SK-N-SH treated with all-trans-retinoic acid at 6 μM for 48 hours (cell line): ENCODE measurements at regions not wholly inside any gene's neighbourhood (a gene's known extent, or its start where the extent isn't known, plus 50 kb on each side); places are given as distances from the start of the nearest gene placed in this dataset.

ENCODE experiments used
- ATAC-seq: fragments of 200-7000 bp; cut with Tn5 transposase; 3 replicates; pipeline ENCODE4 v1.9.1; 2020; ENCODE audit warnings: mild to moderate bottlenecking, moderate library complexity
- BACH2 ChIP-seq: fragments of 250-450 bp; sonication (Bioruptor Pico); IDR thresholded peaks from 2 replicates; pipeline ENCODE4 v1.9.0; 2021; ENCODE audit warnings: mild to moderate bottlenecking, borderline replicate concordance
- CSDC2 ChIP-seq: fragments of 250-450 bp; sonication (Bioruptor Pico); IDR thresholded peaks from 2 replicates; pipeline ENCODE4 v1.5.0; 2020; ENCODE audit warnings: mild to moderate bottlenecking, moderate library complexity
- ESRRG ChIP-seq: fragments of 250-450 bp; sonication (Bioruptor Pico); IDR thresholded peaks from 2 replicates; pipeline ENCODE4 v1.6.1; 2021; ENCODE audit warnings: mild to moderate bottlenecking
- GLIS3 ChIP-seq: fragments of 250-450 bp; sonication (Bioruptor Pico); IDR thresholded peaks from 2 replicates; pipeline ENCODE4 v1.5.0; 2020; ENCODE audit warnings: mild to moderate bottlenecking, moderate library complexity
- ISL1 ChIP-seq: fragments of 250-450 bp; sonication (Bioruptor Pico); IDR thresholded peaks from 2 replicates; pipeline ENCODE4 v2.1.2; 2022; ENCODE audit warnings: mild to moderate bottlenecking, moderate library complexity
- OSR1 ChIP-seq: fragments of 250-450 bp; sonication (Bioruptor Pico); IDR thresholded peaks from 2 replicates; pipeline ENCODE4 v1.8.0; 2022; ENCODE audit warnings: moderate library complexity, mild to moderate bottlenecking, inconsistent platforms
- PPARA ChIP-seq: fragments of 250-450 bp; sonication (Bioruptor Pico); IDR thresholded peaks from 2 replicates; pipeline ENCODE4 v1.5.0; 2020; ENCODE audit warnings: mild to moderate bottlenecking, borderline replicate concordance
- RARB ChIP-seq: fragments of 250-450 bp; sonication (Bioruptor Pico); IDR thresholded peaks from 2 replicates; pipeline ENCODE4 v1.8.0; 2021; ENCODE audit warnings: mild to moderate bottlenecking, moderate library complexity
- SNAI2 ChIP-seq: fragments of 250-450 bp; sonication (Bioruptor Pico); IDR thresholded peaks from 2 replicates; pipeline ENCODE4 v1.5.0; 2020; ENCODE audit warnings: mild to moderate bottlenecking, moderate library complexity
- TCF4 ChIP-seq: fragments of 250-450 bp; sonication (Bioruptor Pico); IDR thresholded peaks from 2 replicates; pipeline ENCODE4 v1.8.0; 2021; ENCODE audit warnings: mild to moderate bottlenecking, moderate library complexity, borderline replicate concordance
- TOX ChIP-seq: fragments of 250-450 bp; sonication (Bioruptor Pico); IDR thresholded peaks from 2 replicates; pipeline ENCODE4 v1.8.0; 2021; ENCODE audit warnings: mild to moderate bottlenecking, moderate library complexity, borderline replicate concordance
- TSHZ2 ChIP-seq: fragments of 250-450 bp; sonication (Bioruptor Pico); IDR thresholded peaks from 2 replicates; pipeline ENCODE4 v1.5.0; 2020; ENCODE audit warnings: mild to moderate bottlenecking, moderate library complexity
- ZC3H10 ChIP-seq: fragments of 250-450 bp; sonication (Bioruptor Pico); IDR thresholded peaks from 2 replicates; pipeline ENCODE4 v1.5.1; 2021; ENCODE audit warnings: mild to moderate bottlenecking, moderate library complexity
- ZFP3 ChIP-seq: fragments of 250-450 bp; sonication (Bioruptor Pico); IDR thresholded peaks from 2 replicates; pipeline ENCODE4 v1.5.0; 2020; ENCODE audit warnings: mild to moderate bottlenecking, moderate library complexity
- ZFP30 ChIP-seq: fragments of 450-650 bp; formaldehyde crosslinking; IDR thresholded peaks from 2 replicates; pipeline ENCODE4 v1.5.0; 2022; ENCODE audit warnings: mild to moderate bottlenecking, moderate library complexity
- ZNF565 ChIP-seq: fragments of 450-650 bp; formaldehyde crosslinking; conservative IDR thresholded peaks from 2 replicates; pipeline ENCODE4 v1.5.0; 2020; ENCODE audit warnings: low read depth, mild to moderate bottlenecking, moderate library complexity
- ZNF70 ChIP-seq: fragments of 450-650 bp; formaldehyde crosslinking; IDR thresholded peaks from 2 replicates; pipeline ENCODE4 v1.5.0; 2020; ENCODE audit warnings: mild to moderate bottlenecking, moderate library complexity
- ZNF8 ChIP-seq: fragments of 450-650 bp; formaldehyde crosslinking; IDR thresholded peaks from 2 replicates; pipeline ENCODE4 v1.5.0; 2020; ENCODE audit warnings: mild to moderate bottlenecking, moderate library complexity
- TF ChIP-seq, protein P1 (sequence below): fragments of 250-450 bp; sonication (Bioruptor Pico); IDR thresholded peaks from 2 replicates; pipeline ENCODE4 v1.5.1; 2020; ENCODE audit warnings: low read depth, mild to moderate bottlenecking, moderate library complexity
- TF ChIP-seq, protein P2 (sequence below): fragments of 250-450 bp; sonication (Bioruptor Pico); IDR thresholded peaks from 2 replicates; pipeline ENCODE4 v1.8.0; 2020; ENCODE audit warnings: mild to moderate bottlenecking, moderate library complexity, borderline replicate concordance
- TF ChIP-seq, protein P3 (sequence below): fragments of 250-450 bp; sonication (Bioruptor Pico); IDR thresholded peaks from 2 replicates; pipeline ENCODE4 v1.5.1; 2021; ENCODE audit warnings: mild to moderate bottlenecking, moderate library complexity

- TF ChIP-seq, protein P1, sequence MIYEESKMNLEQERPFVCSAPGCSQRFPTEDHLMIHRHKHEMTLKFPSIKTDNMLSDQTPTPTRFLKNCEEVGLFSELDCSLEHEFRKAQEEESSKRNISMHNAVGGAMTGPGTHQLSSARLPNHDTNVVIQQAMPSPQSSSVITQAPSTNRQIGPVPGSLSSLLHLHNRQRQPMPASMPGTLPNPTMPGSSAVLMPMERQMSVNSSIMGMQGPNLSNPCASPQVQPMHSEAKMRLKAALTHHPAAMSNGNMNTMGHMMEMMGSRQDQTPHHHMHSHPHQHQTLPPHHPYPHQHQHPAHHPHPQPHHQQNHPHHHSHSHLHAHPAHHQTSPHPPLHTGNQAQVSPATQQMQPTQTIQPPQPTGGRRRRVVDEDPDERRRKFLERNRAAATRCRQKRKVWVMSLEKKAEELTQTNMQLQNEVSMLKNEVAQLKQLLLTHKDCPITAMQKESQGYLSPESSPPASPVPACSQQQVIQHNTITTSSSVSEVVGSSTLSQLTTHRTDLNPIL (CRISPR knock-in tag) = no peak
- TF ChIP-seq ISL1 (CRISPR knock-in tag) = no peak
- TF ChIP-seq PPARA (CRISPR knock-in tag) = no peak
- no peak for TF ChIP-seq SNAI2
- TF ChIP-seq ZFP3 = no peak
- TF ChIP-seq ZC3H10 = no peak
- no peak for TF ChIP-seq OSR1 (CRISPR knock-in tag)
- no peak for TF ChIP-seq ZNF565 (CRISPR knock-in tag)
- no peak for TF ChIP-seq RARB (CRISPR knock-in tag)
- TF ChIP-seq, protein P2, sequence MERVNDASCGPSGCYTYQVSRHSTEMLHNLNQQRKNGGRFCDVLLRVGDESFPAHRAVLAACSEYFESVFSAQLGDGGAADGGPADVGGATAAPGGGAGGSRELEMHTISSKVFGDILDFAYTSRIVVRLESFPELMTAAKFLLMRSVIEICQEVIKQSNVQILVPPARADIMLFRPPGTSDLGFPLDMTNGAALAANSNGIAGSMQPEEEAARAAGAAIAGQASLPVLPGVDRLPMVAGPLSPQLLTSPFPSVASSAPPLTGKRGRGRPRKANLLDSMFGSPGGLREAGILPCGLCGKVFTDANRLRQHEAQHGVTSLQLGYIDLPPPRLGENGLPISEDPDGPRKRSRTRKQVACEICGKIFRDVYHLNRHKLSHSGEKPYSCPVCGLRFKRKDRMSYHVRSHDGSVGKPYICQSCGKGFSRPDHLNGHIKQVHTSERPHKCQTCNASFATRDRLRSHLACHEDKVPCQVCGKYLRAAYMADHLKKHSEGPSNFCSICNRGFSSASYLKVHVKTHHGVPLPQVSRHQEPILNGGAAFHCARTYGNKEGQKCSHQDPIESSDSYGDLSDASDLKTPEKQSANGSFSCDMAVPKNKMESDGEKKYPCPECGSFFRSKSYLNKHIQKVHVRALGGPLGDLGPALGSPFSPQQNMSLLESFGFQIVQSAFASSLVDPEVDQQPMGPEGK (CRISPR knock-in tag) = no peak
- no peak for TF ChIP-seq ZNF70 (CRISPR knock-in tag)
- no peak for TF ChIP-seq ESRRG (CRISPR knock-in tag)
- TF ChIP-seq TCF4 (CRISPR knock-in tag) = no peak
- TF ChIP-seq ZFP30 (CRISPR knock-in tag) = no peak
- TF ChIP-seq GLIS3 (CRISPR knock-in tag) = no peak
- no peak for ATAC-seq
Measured at GRCh38 chr10:78574547-78574946, 494.2 kb upstream of the ZMIZ1 start.

DNA sequence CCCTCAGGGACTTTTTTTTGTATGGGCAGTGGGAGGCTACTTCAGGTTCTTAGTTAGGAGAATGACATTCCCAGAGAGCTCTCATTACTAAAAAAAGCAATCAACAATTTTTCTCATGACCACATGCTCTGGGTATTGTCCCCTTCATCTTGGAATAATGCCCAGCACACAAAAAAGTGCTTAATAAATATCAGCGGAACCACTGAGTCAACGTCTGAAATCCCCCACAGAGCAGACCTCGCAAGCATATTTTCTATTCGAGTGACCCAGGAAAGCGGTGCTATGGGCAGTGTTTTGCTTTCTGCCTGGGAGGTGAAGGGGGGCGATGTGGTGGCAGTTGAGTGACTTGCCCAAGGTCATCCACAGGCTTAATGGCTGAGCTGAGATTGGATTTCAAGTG lies 493.4 kb upstream of the ZMIZ1 start:
- no peak for TF ChIP-seq TCF4 (CRISPR knock-in tag)
- TF ChIP-seq ISL1 (CRISPR knock-in tag) = no peak
- no peak for TF ChIP-seq BACH2 (CRISPR knock-in tag)
- TF ChIP-seq ZNF565 (CRISPR knock-in tag) = no peak
- no peak for TF ChIP-seq ESRRG (CRISPR knock-in tag)
- no peak for TF ChIP-seq ZNF70 (CRISPR knock-in tag)
- TF ChIP-seq, protein P1 (CRISPR knock-in tag) = no peak
- no peak for TF ChIP-seq PPARA (CRISPR knock-in tag)
- TF ChIP-seq GLIS3 (CRISPR knock-in tag) = no peak
- TF ChIP-seq, protein P3, sequence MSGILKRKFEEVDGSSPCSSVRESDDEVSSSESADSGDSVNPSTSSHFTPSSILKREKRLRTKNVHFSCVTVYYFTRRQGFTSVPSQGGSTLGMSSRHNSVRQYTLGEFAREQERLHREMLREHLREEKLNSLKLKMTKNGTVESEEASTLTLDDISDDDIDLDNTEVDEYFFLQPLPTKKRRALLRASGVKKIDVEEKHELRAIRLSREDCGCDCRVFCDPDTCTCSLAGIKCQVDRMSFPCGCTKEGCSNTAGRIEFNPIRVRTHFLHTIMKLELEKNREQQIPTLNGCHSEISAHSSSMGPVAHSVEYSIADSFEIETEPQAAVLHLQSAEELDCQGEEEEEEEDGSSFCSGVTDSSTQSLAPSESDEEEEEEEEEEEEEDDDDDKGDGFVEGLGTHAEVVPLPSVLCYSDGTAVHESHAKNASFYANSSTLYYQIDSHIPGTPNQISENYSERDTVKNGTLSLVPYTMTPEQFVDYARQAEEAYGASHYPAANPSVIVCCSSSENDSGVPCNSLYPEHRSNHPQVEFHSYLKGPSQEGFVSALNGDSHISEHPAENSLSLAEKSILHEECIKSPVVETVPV (CRISPR knock-in tag) = no peak
- no peak for TF ChIP-seq SNAI2
- no peak for TF ChIP-seq CSDC2
- TF ChIP-seq OSR1 (CRISPR knock-in tag) = no peak
- TF ChIP-seq ZC3H10 = no peak
- ATAC-seq = no peak

DNA sequence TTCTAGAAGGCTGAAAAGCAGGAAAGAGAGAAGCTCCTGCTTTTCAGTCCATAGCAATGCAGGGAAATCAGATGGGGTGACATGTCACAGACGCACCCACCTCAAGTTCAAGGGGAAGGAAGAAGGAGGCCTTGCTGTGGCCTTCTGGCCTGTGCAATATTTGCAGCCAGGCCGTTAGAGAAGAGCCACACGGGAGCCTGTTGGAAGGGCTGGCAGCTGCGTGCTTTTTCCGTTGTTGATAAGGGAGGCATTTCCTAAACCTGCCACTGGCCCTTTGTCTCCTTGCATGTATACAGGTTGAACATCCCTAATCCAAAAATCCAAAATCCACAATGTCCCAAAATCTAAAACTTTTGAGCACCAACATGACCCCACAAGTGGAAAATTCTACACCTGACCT lies 492.5 kb upstream of the ZMIZ1 start:
- ATAC-seq = no peak
- TF ChIP-seq ZFP3 (no peak), TSHZ2 (CRISPR knock-in tag) (no peak), CSDC2 (no peak), BACH2 (CRISPR knock-in tag) (no peak), OSR1 (CRISPR knock-in tag) (no peak), SNAI2 (no peak), ESRRG (CRISPR knock-in tag) (no peak), ZNF70 (CRISPR knock-in tag) (no peak), ZNF8 (CRISPR knock-in tag) (no peak), TOX (no peak)
- TF ChIP-seq, protein P1 (CRISPR knock-in tag) = no peak
- TF ChIP-seq, protein P3 (CRISPR knock-in tag) = no peak
- TF ChIP-seq, protein P2 (CRISPR knock-in tag) = no peak
